ENCODE measurements at regions not wholly inside any gene's neighbourhood (a gene's known extent, or its start where the extent isn't known, plus 50 kb on each side); places are given as distances from the start of the nearest gene placed in this dataset.

DNA sequence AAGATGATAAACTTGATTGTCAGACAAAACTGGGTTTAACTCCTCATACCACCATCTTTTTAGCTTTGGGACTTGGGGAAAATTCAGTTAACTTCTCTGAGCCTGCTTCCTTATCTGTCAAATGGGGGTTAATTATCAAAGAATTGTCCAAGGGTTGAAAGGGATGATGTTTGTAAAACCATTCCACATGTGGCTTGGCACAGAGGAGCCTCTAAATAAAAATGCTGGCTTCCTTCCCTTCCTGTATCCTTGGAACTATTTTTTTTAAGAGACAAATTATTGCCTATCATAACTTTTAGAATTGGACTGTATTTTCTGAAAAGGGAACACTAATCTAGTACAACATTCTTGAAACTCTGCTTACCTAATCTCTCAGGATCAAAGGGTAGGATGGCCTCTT lies 143.4 kb upstream of the USP24 start:
- Histone ChIP-seq H2AFZ (ENCODE audit: low read length) (no peak overlapping the region), H3K9ac (ENCODE audit: low read length) (no peak overlapping the region), H3K79me2 (ENCODE audit: insufficient read depth, low read length) (no peaks in the 10 kb centered on the region), H3K9me2 (ENCODE audit: low read depth, low read length) (no peaks in the 10 kb centered on the region), H3F3A (ENCODE audit: insufficient read depth, low read length) (no peaks in the 10 kb centered on the region), H3K9me3 (ENCODE audit: low read length) (no peaks in the 10 kb centered on the region), H4K20me1 (ENCODE audit: insufficient read depth, low read length) (no peaks in the 10 kb centered on the region), H3K27ac (ENCODE audit: low read depth, low read length, poor library complexity, severe bottlenecking) (no peak overlapping the region), H3K4me2 (ENCODE audit: low read length) (no peak overlapping the region), H3K4me3 (ENCODE audit: low read depth, low read length, poor library complexity, severe bottlenecking) (no peak overlapping the region), H3K27me3 (ENCODE audit: insufficient read depth, low read length) (no peaks in the 10 kb centered on the region), H3K4me1 (ENCODE audit: insufficient read depth, low read length, severe bottlenecking) (no peaks in the 10 kb centered on the region), H3K36me3 (ENCODE audit: insufficient read depth, low read length) (no peaks in the 10 kb centered on the region)
- TF ChIP-seq, protein P1, sequence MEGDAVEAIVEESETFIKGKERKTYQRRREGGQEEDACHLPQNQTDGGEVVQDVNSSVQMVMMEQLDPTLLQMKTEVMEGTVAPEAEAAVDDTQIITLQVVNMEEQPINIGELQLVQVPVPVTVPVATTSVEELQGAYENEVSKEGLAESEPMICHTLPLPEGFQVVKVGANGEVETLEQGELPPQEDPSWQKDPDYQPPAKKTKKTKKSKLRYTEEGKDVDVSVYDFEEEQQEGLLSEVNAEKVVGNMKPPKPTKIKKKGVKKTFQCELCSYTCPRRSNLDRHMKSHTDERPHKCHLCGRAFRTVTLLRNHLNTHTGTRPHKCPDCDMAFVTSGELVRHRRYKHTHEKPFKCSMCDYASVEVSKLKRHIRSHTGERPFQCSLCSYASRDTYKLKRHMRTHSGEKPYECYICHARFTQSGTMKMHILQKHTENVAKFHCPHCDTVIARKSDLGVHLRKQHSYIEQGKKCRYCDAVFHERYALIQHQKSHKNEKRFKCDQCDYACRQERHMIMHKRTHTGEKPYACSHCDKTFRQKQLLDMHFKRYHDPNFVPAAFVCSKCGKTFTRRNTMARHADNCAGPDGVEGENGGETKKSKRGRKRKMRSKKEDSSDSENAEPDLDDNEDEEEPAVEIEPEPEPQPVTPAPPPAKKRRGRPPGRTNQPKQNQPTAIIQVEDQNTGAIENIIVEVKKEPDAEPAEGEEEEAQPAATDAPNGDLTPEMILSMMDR (IDR thresholded peaks at IDR 0.05; ENCODE audit: low read length): no peak
- TF ChIP-seq EZH2 (IDR thresholded peaks at IDR 0.05; ENCODE audit: borderline replicate concordance, low read length): no peak

DNA sequence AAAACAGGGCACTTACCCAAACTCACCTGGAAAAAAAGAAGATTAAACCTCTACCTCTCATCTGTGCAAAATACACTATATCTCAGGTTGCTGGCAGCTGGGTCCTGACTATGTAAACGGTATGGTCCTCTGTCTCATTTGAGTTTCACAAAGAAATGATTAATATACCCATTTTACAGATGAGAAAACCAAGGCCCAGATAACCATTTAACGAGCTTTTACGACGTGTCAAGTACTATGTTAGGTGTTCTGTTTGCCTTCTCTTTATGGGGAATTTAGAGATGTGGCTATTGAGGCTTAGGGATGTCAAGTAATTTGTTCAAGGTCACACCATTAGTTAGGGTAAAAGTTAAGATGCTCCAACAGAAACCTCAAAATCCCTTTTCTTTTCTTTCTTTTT lies 140.4 kb upstream of the USP24 start:
- H3F3A ChIP-seq (ENCODE audit: insufficient read depth, low read length): no peaks in the 10 kb centered on the region
- H3K9ac ChIP-seq (ENCODE audit: low read length): no peak overlapping the region
- H3K27ac ChIP-seq (ENCODE audit: low read depth, low read length, poor library complexity, severe bottlenecking): no peak overlapping the region
- no peaks in the 10 kb centered on the region for H3K9me3 ChIP-seq (ENCODE audit: low read length)
- no peaks in the 10 kb centered on the region; the same call in 1 of the 2 replicates for H3K27me3 ChIP-seq (ENCODE audit: insufficient read depth, low read length)
- no peaks in the 10 kb centered on the region for H4K20me1 ChIP-seq (ENCODE audit: insufficient read depth, low read length)
- H3K4me1 ChIP-seq (ENCODE audit: insufficient read depth, low read length, severe bottlenecking): no peaks in the 10 kb centered on the region
- no peak overlapping the region for H2AFZ ChIP-seq (ENCODE audit: low read length)
- no peak for TF ChIP-seq EZH2 (IDR thresholded peaks at IDR 0.05; ENCODE audit: borderline replicate concordance, low read length)
- TF ChIP-seq, protein P1 (IDR thresholded peaks at IDR 0.05; ENCODE audit: low read length): no peak
- no peak overlapping the region for H3K4me2 ChIP-seq (ENCODE audit: low read length)
- H3K9me2 ChIP-seq (ENCODE audit: low read depth, low read length): no peaks in the 10 kb centered on the region
- no peaks in the 10 kb centered on the region for H3K79me2 ChIP-seq (ENCODE audit: insufficient read depth, low read length)
- no peak overlapping the region for H3K4me3 ChIP-seq (ENCODE audit: low read depth, low read length, poor library complexity, severe bottlenecking)
- no peaks in the 10 kb centered on the region for H3K36me3 ChIP-seq (ENCODE audit: insufficient read depth, low read length)

DNA sequence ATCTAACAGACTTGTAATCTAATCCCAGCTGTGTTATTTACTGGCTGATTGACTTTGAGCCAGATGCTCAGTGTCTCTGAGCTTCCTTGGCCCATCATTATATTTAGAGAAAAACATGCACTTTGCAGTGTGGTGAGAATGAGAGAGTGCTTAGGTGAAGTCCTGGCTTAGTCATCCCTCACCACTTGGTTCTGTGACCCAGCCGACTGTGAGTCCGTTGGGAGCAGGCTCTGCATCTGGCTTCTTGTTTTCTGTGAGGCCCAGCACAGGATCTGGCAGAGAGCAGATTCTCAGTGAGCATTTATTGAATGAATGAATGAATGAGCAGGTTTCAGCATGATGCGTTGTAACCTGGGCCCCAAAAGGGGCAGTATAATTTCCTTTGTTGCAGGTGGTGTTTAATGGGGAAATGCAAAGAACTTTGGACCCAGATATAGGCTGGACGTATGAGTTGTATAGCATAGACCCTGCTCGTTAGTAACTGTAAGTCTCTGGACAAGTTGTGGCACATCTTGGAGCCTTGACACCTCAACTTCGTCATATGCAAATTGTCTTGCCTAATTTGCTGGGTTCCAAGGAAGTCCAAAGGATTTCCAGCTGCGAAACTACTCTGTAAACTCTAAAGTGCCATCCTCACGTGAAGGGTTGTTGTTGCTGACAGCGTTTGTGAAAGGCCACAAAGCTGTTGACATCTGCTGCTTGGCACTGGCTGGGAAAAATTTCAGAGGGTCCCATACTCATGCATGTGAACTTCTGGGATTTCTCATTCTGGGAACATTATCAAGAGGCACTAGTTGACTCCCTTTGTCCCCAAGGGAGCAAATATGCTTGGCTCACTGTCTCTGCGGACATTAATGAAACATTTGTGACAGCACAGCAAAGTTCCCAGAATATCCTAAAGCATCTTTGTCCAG lies 138.8 kb upstream of the USP24 start:
- H3K9me3 ChIP-seq (ENCODE audit: low read length): no peaks in the 10 kb centered on the region
- no peaks in the 10 kb centered on the region for H3K36me3 ChIP-seq (ENCODE audit: insufficient read depth, low read length)
- TF ChIP-seq EZH2 (IDR thresholded peaks at IDR 0.05; ENCODE audit: borderline replicate concordance, low read length): no peak
- TF ChIP-seq, protein P1 (IDR thresholded peaks at IDR 0.05; ENCODE audit: low read length): no peak
- H3K4me2 ChIP-seq (ENCODE audit: low read length): no peak overlapping the region
- H3K4me3 ChIP-seq (ENCODE audit: low read depth, low read length, poor library complexity, severe bottlenecking): no peak overlapping the region
- no peak overlapping the region for H3K9ac ChIP-seq (ENCODE audit: low read length)
- no peaks in the 10 kb centered on the region for H3K79me2 ChIP-seq (ENCODE audit: insufficient read depth, low read length)
- no peak overlapping the region for H2AFZ ChIP-seq (ENCODE audit: low read length)
- H3K9me2 ChIP-seq (ENCODE audit: low read depth, low read length): no peaks in the 10 kb centered on the region
- H3K27me3 ChIP-seq (ENCODE audit: insufficient read depth, low read length): no peaks in the 10 kb centered on the region; the same call in 1 of the 2 replicates
- no peaks in the 10 kb centered on the region for H3K4me1 ChIP-seq (ENCODE audit: insufficient read depth, low read length, severe bottlenecking)
- no peak overlapping the region for H3K27ac ChIP-seq (ENCODE audit: low read depth, low read length, poor library complexity, severe bottlenecking)
- no peaks in the 10 kb centered on the region for H3F3A ChIP-seq (ENCODE audit: insufficient read depth, low read length)
- no peaks in the 10 kb centered on the region for H4K20me1 ChIP-seq (ENCODE audit: insufficient read depth, low read length)
